B cell (primary cell): ENCODE measurements at regions not wholly inside any gene's neighbourhood (a gene's known extent, or its start where the extent isn't known, plus 50 kb on each side); places are given as distances from the start of the nearest gene placed in this dataset.

Experiments
- ATAC-seq: fragments of 200-7000 bp; cut with Tn5 transposase; one replicate; pipeline ENCODE4 v1.10.0; 2021; ENCODE audit warnings: low read depth, mild to moderate bottlenecking, moderate number of reproducible peaks, moderate library complexity
- CTCF ChIA-PET: fragments of 350-600 bp; sonication (Branson Sonifier 250); formaldehyde crosslinking; loops from one replicate; lab custom pipeline; 2021; ENCODE audit warnings: antibody characterized with exemption, inconsistent platforms; lab: Charles Lee
- POLR2A ChIA-PET: fragments of 350-600 bp; sonication (Branson Sonifier 250); formaldehyde crosslinking; loops from one replicate; lab custom pipeline; 2021; ENCODE audit warnings: antibody characterized with exemption; lab: Charles Lee
- DNase-seq: peaks from one replicate; pipeline ENCODE4 v3.0.0; 2013
- H2AFZ ChIP-seq: 2 replicates; pipeline ENCODE4 v1.6.1; 2012; ENCODE audit warnings: mild to moderate bottlenecking, low read depth, low read length; ENCODE audit not compliant: insufficient read depth, poor library complexity, severe bottlenecking
- H3K27ac ChIP-seq, 2 donors: 1 replicate in 1 of 2; 2 replicates in 1 of 2; pipeline ENCODE4 v1.5.1; 2012 to 2013; ENCODE audit warnings: low read length in 2 of 2, mild to moderate bottlenecking in 2 of 2, moderate library complexity in 1 of 2
- H3K27me3 ChIP-seq, 4 experiments: fragments of 200-600 bp in 1 of 4; sonication (generic) in 1 of 4; replicated peaks in 1 of 4; 1 replicate in 2 of 4; 2 replicates in 2 of 4; pipeline versions ENCODE4 v1.6.1 to v1.7.0; 2013 to 2016; ENCODE audit warnings: low read length in 3 of 4, mild to moderate bottlenecking in 2 of 4, mixed read lengths in 1 of 4, moderate library complexity in 1 of 4; ENCODE audit not compliant: insufficient read depth in 4 of 4, control insufficient read depth in 3 of 4; ENCODE audit errors: control extremely low read depth in 1 of 4
- H3K36me3 ChIP-seq, 2 experiments: replicated peaks in 1 of 2; 1 replicate in 1 of 2; 2 replicates in 1 of 2; pipeline versions ENCODE4 v1.6.1 to v1.7.1; 2013; ENCODE audit warnings: low read length in 1 of 2; ENCODE audit not compliant: insufficient read depth in 2 of 2, control insufficient read depth in 1 of 2; ENCODE audit errors: control extremely low read depth in 1 of 2, extremely low read depth in 1 of 2
- H3K4me1 ChIP-seq, 2 donors: fragments of 200-600 bp in 1 of 2; sonication (generic) in 1 of 2; 1 replicate in 1 of 2; 2 replicates in 1 of 2; pipeline versions ENCODE4 v1.5.1 to v1.6.1; 2013 to 2017; ENCODE audit warnings: low read length in 2 of 2; ENCODE audit not compliant: control insufficient read depth in 2 of 2, insufficient read depth in 2 of 2
- H3K4me2 ChIP-seq: replicated peaks from 2 replicates; pipeline ENCODE3; 2012; ENCODE audit warnings: mild to moderate bottlenecking, low read depth, low read length; ENCODE audit not compliant: poor library complexity, severe bottlenecking
- H3K4me3 ChIP-seq, 5 experiments: fragments of 200-600 bp in 1 of 5; sonication (generic) in 1 of 5; 1 replicate in 3 of 5; 2 replicates in 2 of 5; pipeline versions ENCODE4 v1.5.1 to v1.7.0; 2011 to 2016; ENCODE audit warnings: low read length in 4 of 5, mild to moderate bottlenecking in 4 of 5, low read depth in 2 of 5, control low read depth in 1 of 5, moderate library complexity in 1 of 5; ENCODE audit not compliant: insufficient read depth in 1 of 5; ENCODE audit errors: control extremely low read depth in 1 of 5, extremely low read depth in 1 of 5
- H3K79me2 ChIP-seq: fragments of 200-600 bp; sonication (generic); one replicate; pipeline ENCODE4 v1.6.0; 2016; ENCODE audit warnings: low read length; ENCODE audit not compliant: control insufficient read depth, insufficient read depth
- H3K9ac ChIP-seq: fragments of 200-600 bp; sonication (generic); 2 replicates; pipeline ENCODE4 v1.6.1; 2017; ENCODE audit warnings: mild to moderate bottlenecking, low read length, moderate library complexity
- H3K9me3 ChIP-seq, 3 donors: one replicate each; pipeline versions ENCODE4 v1.6.1 to v1.7.1; 2013; ENCODE audit warnings: low read length in 2 of 3; ENCODE audit not compliant: control insufficient read depth in 2 of 3, insufficient read depth in 1 of 3; ENCODE audit errors: control extremely low read depth in 1 of 3
- H4K20me1 ChIP-seq: 2 replicates; pipeline ENCODE4 v1.6.0; 2012; ENCODE audit warnings: mild to moderate bottlenecking, low read length; ENCODE audit not compliant: insufficient read depth, control insufficient read depth, poor library complexity, severe bottlenecking
- H3K27ac Mint-ChIP-seq: one replicate; pipeline ENCODE4 v1.8.0; 2021; ENCODE audit warnings: mixed read lengths
- H3K27me3 Mint-ChIP-seq: one replicate; pipeline ENCODE4 v1.8.0; 2021; ENCODE audit warnings: mixed read lengths
- H3K4me1 Mint-ChIP-seq: one replicate; pipeline ENCODE4 v1.8.0; 2021; ENCODE audit warnings: mixed read lengths
- H3K4me3 Mint-ChIP-seq: one replicate; pipeline ENCODE4 v1.8.0; 2021; ENCODE audit warnings: mixed read lengths
- H3K9me3 Mint-ChIP-seq: one replicate; pipeline ENCODE4 v1.8.0; 2022; ENCODE audit warnings: mixed read lengths; ENCODE audit not compliant: insufficient read depth
- EZH2 ChIP-seq: IDR thresholded peaks from 2 replicates; pipeline ENCODE4 v1.6.1; 2012; ENCODE audit warnings: borderline replicate concordance, low read depth, mild to moderate bottlenecking, moderate library complexity, low read length; ENCODE audit not compliant: insufficient read depth, poor library complexity, severe bottlenecking
- WGBS: methylation state at CpG from one replicate; pipeline ENCODE4 v1.1.5; 2013; ENCODE audit warnings: missing lambda C conversion rate; ENCODE audit not compliant: insufficient coverage; 5-methylcytosine and 5-hydroxymethylcytosine counted together
- intact Hi-C: fragments of 100-400 bp; cut with micrococcal nuclease; formaldehyde crosslinking; loops from one replicate; pipeline ENCODE4 v1.10.0; 2022
- TF ChIP-seq, protein P1 (sequence below): fragments of 200-600 bp; IDR thresholded peaks from one replicate; pipeline ENCODE4 v1.8.0; 2022; ENCODE audit warnings: antibody characterized with exemption, mild to moderate bottlenecking

DNA sequence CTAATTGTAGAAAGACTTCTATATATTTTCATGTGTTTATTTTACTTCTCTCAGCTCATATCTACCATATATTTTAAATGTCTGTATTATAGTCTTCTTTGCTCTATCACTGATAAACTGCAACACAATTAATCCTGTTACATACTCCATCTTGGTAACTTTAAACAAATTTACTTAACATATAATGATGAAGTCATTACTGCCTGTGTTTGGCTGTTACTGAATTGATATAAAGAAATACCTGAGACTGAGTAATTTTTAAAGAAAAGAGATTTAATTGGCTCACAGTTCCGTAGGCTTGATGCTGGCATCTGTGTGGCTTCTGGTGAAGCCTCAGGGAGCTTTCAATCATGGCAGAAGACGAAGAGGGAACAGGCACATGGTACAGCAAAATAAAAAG, 1480.4 kb downstream of the HACE1 start:
- peaks cover 2% of the 10 kb centered on the region for H3K9me3 Mint-ChIP-seq
- CTCF ChIA-PET, result no interaction called here
- Histone ChIP-seq H2AFZ (no peak overlapping the region), H3K4me1 (no peaks in the 10 kb centered on the region), H3K4me2 (no peak overlapping the region), H3K4me3 (no peak overlapping the region), H3K9ac (no peak overlapping the region), H3K36me3 (no peaks in the 10 kb centered on the region), H3K9me3 (no peaks in the 10 kb centered on the region), H3K27ac (no peak overlapping the region), H3K79me2 (no peaks in the 10 kb centered on the region), H4K20me1 (no peaks in the 10 kb centered on the region), H3K27me3 (no peaks in the 10 kb centered on the region)
- no peak overlapping the region for H3K4me3 Mint-ChIP-seq
- ATAC-seq, result no peak
- POLR2A ChIA-PET, result no interaction called here
- no peak overlapping the region for H3K27ac Mint-ChIP-seq
- TF ChIP-seq, protein P1, sequence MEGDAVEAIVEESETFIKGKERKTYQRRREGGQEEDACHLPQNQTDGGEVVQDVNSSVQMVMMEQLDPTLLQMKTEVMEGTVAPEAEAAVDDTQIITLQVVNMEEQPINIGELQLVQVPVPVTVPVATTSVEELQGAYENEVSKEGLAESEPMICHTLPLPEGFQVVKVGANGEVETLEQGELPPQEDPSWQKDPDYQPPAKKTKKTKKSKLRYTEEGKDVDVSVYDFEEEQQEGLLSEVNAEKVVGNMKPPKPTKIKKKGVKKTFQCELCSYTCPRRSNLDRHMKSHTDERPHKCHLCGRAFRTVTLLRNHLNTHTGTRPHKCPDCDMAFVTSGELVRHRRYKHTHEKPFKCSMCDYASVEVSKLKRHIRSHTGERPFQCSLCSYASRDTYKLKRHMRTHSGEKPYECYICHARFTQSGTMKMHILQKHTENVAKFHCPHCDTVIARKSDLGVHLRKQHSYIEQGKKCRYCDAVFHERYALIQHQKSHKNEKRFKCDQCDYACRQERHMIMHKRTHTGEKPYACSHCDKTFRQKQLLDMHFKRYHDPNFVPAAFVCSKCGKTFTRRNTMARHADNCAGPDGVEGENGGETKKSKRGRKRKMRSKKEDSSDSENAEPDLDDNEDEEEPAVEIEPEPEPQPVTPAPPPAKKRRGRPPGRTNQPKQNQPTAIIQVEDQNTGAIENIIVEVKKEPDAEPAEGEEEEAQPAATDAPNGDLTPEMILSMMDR, result no peak
- no peak for TF ChIP-seq EZH2
- DNase-seq, result no peak
- intact Hi-C loops, result no loop called here
- H3K27me3 Mint-ChIP-seq, result no peaks in the 10 kb centered on the region
- WGBS, result 69% methylated on average over 2 of the region's 2 CpGs
- H3K4me1 Mint-ChIP-seq, result no peaks in the 10 kb centered on the region

GRCh38 chr6:103367212-103367611, 1492.5 kb downstream of the HACE1 start:
- ATAC-seq, result no peak
- POLR2A ChIA-PET, result no interaction called here
- TF ChIP-seq, protein P1, result no peak
- TF ChIP-seq EZH2, result no peak

More at GRCh38 chr6:103367212-103367611, 1492.5 kb downstream of the HACE1 start:
- H3K27ac ChIP-seq, result no peak overlapping the region
- intact Hi-C loops, result no loop called here
- no peaks in the 10 kb centered on the region for H3K27me3 ChIP-seq
- H3K9me3 ChIP-seq, result peaks cover 0 to 4% (median 0%) of the 10 kb centered on the region in 3 donors
- no peak for DNase-seq
- peaks cover 6% of the 10 kb centered on the region for H3K9me3 Mint-ChIP-seq
- H2AFZ ChIP-seq, result no peak overlapping the region
- no peak overlapping the region for H3K4me2 ChIP-seq
- no peak overlapping the region for H3K9ac ChIP-seq
- H3K4me1 ChIP-seq, result no peaks in the 10 kb centered on the region
- H3K4me3 Mint-ChIP-seq, result no peak overlapping the region
- H4K20me1 ChIP-seq, result no peaks in the 10 kb centered on the region
- no peaks in the 10 kb centered on the region for H3K79me2 ChIP-seq
- no peak overlapping the region for H3K27ac Mint-ChIP-seq
- H3K36me3 ChIP-seq, result no peaks in the 10 kb centered on the region
- no peaks in the 10 kb centered on the region for H3K4me1 Mint-ChIP-seq
- CTCF ChIA-PET, result no interaction called here
- no peaks in the 10 kb centered on the region for H3K27me3 Mint-ChIP-seq
- H3K4me3 ChIP-seq, result no peak overlapping the region
